H9 (cell line): ENCODE measurements at regions not wholly inside any gene's neighbourhood (a gene's known extent, or its start where the extent isn't known, plus 50 kb on each side); places are given as distances from the start of the nearest gene placed in this dataset.

Source experiments
- DNase-seq: peaks from one replicate; pipeline ENCODE4 v3.0.0-alpha.2; 2017
- H2AFZ ChIP-seq: one replicate; pipeline ENCODE4 v1.6.1; 2013; ENCODE audit warnings: mild to moderate bottlenecking, low read length, control low read depth, moderate library complexity
- H2AK5ac ChIP-seq: 2 replicates; pipeline ENCODE4 v1.6.1; 2013; ENCODE audit warnings: low read length, control low read depth, mixed read lengths; ENCODE audit not compliant: insufficient read length
- H2BK120ac ChIP-seq: one replicate; pipeline ENCODE4 v1.6.1; 2013; ENCODE audit warnings: low read depth, mild to moderate bottlenecking, low read length, control low read depth, inconsistent platforms; ENCODE audit not compliant: poor library complexity, severe bottlenecking
- H2BK12ac ChIP-seq: 2 replicates; pipeline ENCODE4 v1.6.1; 2013; ENCODE audit warnings: low read length, control low read depth, mixed read lengths, low read depth; ENCODE audit not compliant: insufficient read length
- H2BK15ac ChIP-seq: 2 replicates; pipeline ENCODE4 v1.6.1; 2013; ENCODE audit warnings: low read depth, low read length, control low read depth
- H2BK20ac ChIP-seq: one replicate; pipeline ENCODE4 v1.6.1; 2013; ENCODE audit warnings: low read depth, mild to moderate bottlenecking, low read length, control low read depth, inconsistent platforms; ENCODE audit not compliant: poor library complexity, severe bottlenecking
- H2BK5ac ChIP-seq: 2 replicates; pipeline ENCODE4 v1.6.1; 2013; ENCODE audit warnings: low read length, control low read depth, mixed read lengths; ENCODE audit not compliant: insufficient read length
- H3K14ac ChIP-seq: 2 replicates; pipeline ENCODE4 v1.6.1; 2013; ENCODE audit warnings: low read length, control low read depth; ENCODE audit not compliant: insufficient read depth
- H3K18ac ChIP-seq: 2 replicates; pipeline ENCODE4 v1.6.1; 2013; ENCODE audit warnings: low read depth, mild to moderate bottlenecking, mixed read lengths, low read length, control low read depth; ENCODE audit not compliant: insufficient read length
- H3K23ac ChIP-seq: 2 replicates; pipeline ENCODE4 v1.6.1; 2013; ENCODE audit warnings: low read length, control low read depth, mixed read lengths, low read depth; ENCODE audit not compliant: insufficient read length
- H3K23me2 ChIP-seq: 2 replicates; pipeline ENCODE4 v1.6.1; 2013; ENCODE audit warnings: low read depth, mild to moderate bottlenecking, mixed read lengths, low read length, control low read depth; ENCODE audit not compliant: insufficient read length, poor library complexity, severe bottlenecking
- H3K27ac ChIP-seq: 2 replicates; pipeline ENCODE4 v1.5.1; 2013; ENCODE audit warnings: low read length, control low read depth, mixed read lengths, low read depth; ENCODE audit not compliant: insufficient read length
- H3K27me3 ChIP-seq: 2 replicates; pipeline ENCODE4 v1.6.1; 2013; ENCODE audit warnings: low read length, control low read depth, inconsistent platforms; ENCODE audit not compliant: insufficient read depth
- H3K4ac ChIP-seq: 2 replicates; pipeline ENCODE4 v1.6.1; 2013; ENCODE audit warnings: low read depth, mild to moderate bottlenecking, control low read depth, inconsistent platforms, low read length, moderate library complexity
- H3K4me1 ChIP-seq: 2 replicates; pipeline ENCODE4 v1.6.1; 2013; ENCODE audit warnings: low read length, control low read depth, inconsistent platforms; ENCODE audit not compliant: insufficient read depth
- H3K4me2 ChIP-seq: 2 replicates; pipeline ENCODE4 v1.6.1; 2013; ENCODE audit warnings: low read length, control low read depth, mixed read lengths; ENCODE audit not compliant: insufficient read length, insufficient read depth
- H3K56ac ChIP-seq: 2 replicates; pipeline ENCODE4 v1.6.1; 2013; ENCODE audit warnings: low read depth, mild to moderate bottlenecking, mixed read lengths, low read length, control low read depth; ENCODE audit not compliant: insufficient read length
- H3K79me1 ChIP-seq: 2 replicates; pipeline ENCODE4 v1.6.1; 2013; ENCODE audit warnings: low read depth, mild to moderate bottlenecking, moderate library complexity, low read length, control low read depth, inconsistent platforms; ENCODE audit not compliant: insufficient read depth, poor library complexity, severe bottlenecking
- H3K79me2 ChIP-seq: 2 replicates; pipeline ENCODE4 v1.6.1; 2013; ENCODE audit warnings: low read length, control low read depth, inconsistent platforms; ENCODE audit not compliant: insufficient read depth
- H3K9ac ChIP-seq: 2 replicates; pipeline ENCODE4 v1.6.1; 2013; ENCODE audit warnings: low read length, control low read depth, mixed read lengths; ENCODE audit not compliant: insufficient read length; ENCODE audit errors: extremely low read depth
- H3K9me3 ChIP-seq: one replicate; pipeline ENCODE4 v1.6.1; 2013; ENCODE audit warnings: low read depth, low read length, inconsistent platforms; ENCODE audit not compliant: control insufficient read depth
- H3T11ph ChIP-seq: one replicate; pipeline ENCODE4 v1.6.1; 2013; ENCODE audit warnings: mild to moderate bottlenecking, low read length, control low read depth, inconsistent platforms
- H4K20me1 ChIP-seq: one replicate; pipeline ENCODE4 v1.6.1; 2013; ENCODE audit not compliant: control insufficient read depth, insufficient read length, insufficient read depth
- H4K5ac ChIP-seq: 2 replicates; pipeline ENCODE4 v1.6.1; 2013; ENCODE audit warnings: low read depth, mild to moderate bottlenecking, mixed read lengths, low read length, control low read depth; ENCODE audit not compliant: insufficient read length
- H4K8ac ChIP-seq: replicated peaks from 2 replicates; pipeline ENCODE4 v1.6.1; 2013; ENCODE audit warnings: low read length, control low read depth, mixed read lengths, low read depth; ENCODE audit not compliant: insufficient read length
- H4K91ac ChIP-seq: 2 replicates; pipeline ENCODE4 v1.6.1; 2013; ENCODE audit warnings: low read depth, mild to moderate bottlenecking, moderate library complexity, mixed read lengths, low read length, control low read depth; ENCODE audit not compliant: insufficient read length
- H3K27ac Mint-ChIP-seq, 3 experiments: 2 replicates in 2 of 3; 3 replicates in 1 of 3; pipeline ENCODE4 v1.8.0; 2020 to 2021; ENCODE audit warnings: mixed read lengths in 3 of 3, mild to moderate bottlenecking in 1 of 3, moderate library complexity in 1 of 3
- H3K27me3 Mint-ChIP-seq: 2 replicates; pipeline ENCODE4 v1.8.0; 2021; ENCODE audit warnings: low read depth, mild to moderate bottlenecking, moderate library complexity, mixed read lengths
- H3K36me3 Mint-ChIP-seq, 3 experiments: 2 replicates in 2 of 3; 3 replicates in 1 of 3; pipeline ENCODE4 v1.8.0; 2020 to 2021; ENCODE audit warnings: low read depth in 3 of 3, mixed read lengths in 3 of 3; ENCODE audit not compliant: insufficient read depth in 1 of 3
- H3K4me1 Mint-ChIP-seq, 2 experiments: 2 replicates each; pipeline ENCODE4 v1.8.0; 2020; ENCODE audit warnings: mixed read lengths in 2 of 2
- H3K4me3 Mint-ChIP-seq, 2 experiments: 2 replicates in 1 of 2; 3 replicates in 1 of 2; pipeline ENCODE4 v1.8.0; 2020 to 2021; ENCODE audit warnings: mild to moderate bottlenecking in 2 of 2, mixed read lengths in 2 of 2, moderate library complexity in 1 of 2
- H3K9me3 Mint-ChIP-seq, 2 experiments: 2 replicates in 1 of 2; 3 replicates in 1 of 2; pipeline ENCODE4 v1.8.0; 2020; ENCODE audit warnings: mild to moderate bottlenecking in 2 of 2, mixed read lengths in 2 of 2, moderate library complexity in 1 of 2
- WGBS: extraction: QIAGEN DNeasy Blood & Tissue Kit; methylation state at CpG from one replicate; pipeline ENCODE4 v1.1.7; 2013; ENCODE audit warnings: missing lambda C conversion rate, low lambda C conversion rate, mixed read lengths; ENCODE audit not compliant: insufficient read length; ENCODE audit errors: extremely low coverage; 5-methylcytosine and 5-hydroxymethylcytosine counted together
- TF ChIP-seq, protein P1 (sequence below): fragments of 200-600 bp; sonication (generic); conservative IDR thresholded peaks from 3 replicates; pipeline ENCODE4 v1.8.0; 2021; ENCODE audit warnings: antibody characterized with exemption, mild to moderate bottlenecking

DNA sequence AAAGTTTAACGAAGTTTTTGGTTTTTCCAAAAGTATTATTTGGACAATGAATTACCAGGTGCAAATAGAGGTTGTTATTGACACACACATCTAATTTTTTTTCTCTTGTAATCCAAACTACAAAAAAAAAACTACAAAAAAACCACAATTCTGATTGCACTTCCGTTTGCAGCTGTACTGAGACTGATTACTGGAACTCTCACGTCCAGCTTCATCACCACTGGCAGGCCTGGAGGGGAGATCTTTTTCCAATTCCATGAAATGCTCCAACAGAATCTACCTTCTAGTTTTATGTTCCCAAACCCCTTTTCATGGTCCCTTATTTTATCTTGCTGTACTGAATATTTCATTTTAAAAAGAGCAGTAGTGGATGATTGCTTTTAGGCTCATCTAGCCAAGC lies 1118.3 kb downstream of the C4orf33 start:
- Mint-ChIP-seq H3K9me3 (no peaks in the 10 kb centered on the region), H3K27me3 (no peaks in the 10 kb centered on the region), H3K36me3 (no peaks in the 10 kb centered on the region), H3K4me3 (no peak overlapping the region), H3K27ac (no peak overlapping the region), H3K4me1 (peaks cover 0 to 2% of the 10 kb centered on the region in 2 experiments; a peak in 1 of 4 replicates)
- H2BK120ac ChIP-seq, result no peak overlapping the region
- no CpG with 5 or more reads among the region's 3 CpGs for WGBS
- no peak overlapping the region for H2BK15ac ChIP-seq
- H4K91ac ChIP-seq, result no peak overlapping the region
- no peaks in the 10 kb centered on the region for H4K20me1 ChIP-seq
- no peaks in the 10 kb centered on the region for H3K23me2 ChIP-seq
- no peak overlapping the region for H2AFZ ChIP-seq
- H2BK5ac ChIP-seq, result no peak overlapping the region
- no peaks in the 10 kb centered on the region for H3K79me2 ChIP-seq
- no peak overlapping the region for H4K8ac ChIP-seq
- H3K4me2 ChIP-seq, result no peak overlapping the region
- no peak overlapping the region for H4K5ac ChIP-seq
- no peak overlapping the region for H3K4ac ChIP-seq
- no peaks in the 10 kb centered on the region for H3K4me1 ChIP-seq
- no peak overlapping the region for H2AK5ac ChIP-seq
- DNase-seq, result no peak
- TF ChIP-seq, protein P1, sequence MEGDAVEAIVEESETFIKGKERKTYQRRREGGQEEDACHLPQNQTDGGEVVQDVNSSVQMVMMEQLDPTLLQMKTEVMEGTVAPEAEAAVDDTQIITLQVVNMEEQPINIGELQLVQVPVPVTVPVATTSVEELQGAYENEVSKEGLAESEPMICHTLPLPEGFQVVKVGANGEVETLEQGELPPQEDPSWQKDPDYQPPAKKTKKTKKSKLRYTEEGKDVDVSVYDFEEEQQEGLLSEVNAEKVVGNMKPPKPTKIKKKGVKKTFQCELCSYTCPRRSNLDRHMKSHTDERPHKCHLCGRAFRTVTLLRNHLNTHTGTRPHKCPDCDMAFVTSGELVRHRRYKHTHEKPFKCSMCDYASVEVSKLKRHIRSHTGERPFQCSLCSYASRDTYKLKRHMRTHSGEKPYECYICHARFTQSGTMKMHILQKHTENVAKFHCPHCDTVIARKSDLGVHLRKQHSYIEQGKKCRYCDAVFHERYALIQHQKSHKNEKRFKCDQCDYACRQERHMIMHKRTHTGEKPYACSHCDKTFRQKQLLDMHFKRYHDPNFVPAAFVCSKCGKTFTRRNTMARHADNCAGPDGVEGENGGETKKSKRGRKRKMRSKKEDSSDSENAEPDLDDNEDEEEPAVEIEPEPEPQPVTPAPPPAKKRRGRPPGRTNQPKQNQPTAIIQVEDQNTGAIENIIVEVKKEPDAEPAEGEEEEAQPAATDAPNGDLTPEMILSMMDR, result no peak
- H3K18ac ChIP-seq, result no peak overlapping the region
- no peaks in the 10 kb centered on the region for H3K27me3 ChIP-seq
- no peaks in the 10 kb centered on the region for H3K79me1 ChIP-seq
- H3K9ac ChIP-seq, result no peak overlapping the region
- no peak overlapping the region for H2BK12ac ChIP-seq
- H3K14ac ChIP-seq, result no peak overlapping the region
- no peak overlapping the region for H2BK20ac ChIP-seq
- H3K9me3 ChIP-seq, result no peaks in the 10 kb centered on the region
- no peak overlapping the region for H3K56ac ChIP-seq
- H3T11ph ChIP-seq, result no peak overlapping the region
- no peak overlapping the region for H3K23ac ChIP-seq
- H3K27ac ChIP-seq, result no peak overlapping the region
